Neuronal stem cell (in vitro differentiated cells): ENCODE measurements at regions not wholly inside any gene's neighbourhood (a gene's known extent, or its start where the extent isn't known, plus 50 kb on each side); places are given as distances from the start of the nearest gene placed in this dataset.

Source experiments
- DNase-seq: peaks from one replicate; pipeline ENCODE4 v3.0.0-alpha.2; 2013; ENCODE audit warnings: low spot score
- H2AFZ ChIP-seq: one replicate; pipeline ENCODE4 v1.6.1; 2013; ENCODE audit warnings: mild to moderate bottlenecking, low read length, inconsistent platforms
- H2AK5ac ChIP-seq: 2 replicates; pipeline ENCODE4 v1.6.1; 2013; ENCODE audit warnings: low read depth, mild to moderate bottlenecking, inconsistent platforms, low read length, moderate library complexity, mixed read lengths
- H2BK120ac ChIP-seq: 2 replicates; pipeline ENCODE4 v1.6.1; 2013; ENCODE audit warnings: low read depth, mild to moderate bottlenecking, inconsistent platforms, low read length, moderate library complexity, mixed read lengths
- H2BK12ac ChIP-seq: one replicate; pipeline ENCODE4 v1.6.1; 2013; ENCODE audit warnings: low read length, inconsistent platforms
- H2BK15ac ChIP-seq: 2 replicates; pipeline ENCODE4 v1.6.1; 2013; ENCODE audit warnings: mild to moderate bottlenecking, low read length, inconsistent platforms, mixed read lengths
- H2BK5ac ChIP-seq: one replicate; pipeline ENCODE4 v1.6.1; 2013; ENCODE audit warnings: inconsistent platforms, mild to moderate bottlenecking, low read length, moderate library complexity
- H3K14ac ChIP-seq: one replicate; pipeline ENCODE4 v1.6.1; 2013; ENCODE audit warnings: low read length, inconsistent platforms
- H3K18ac ChIP-seq: 2 replicates; pipeline ENCODE4 v1.6.1; 2013; ENCODE audit warnings: low read length, inconsistent platforms
- H3K23ac ChIP-seq: 2 replicates; pipeline ENCODE4 v1.6.1; 2013; ENCODE audit warnings: low read depth, mild to moderate bottlenecking, mixed read lengths, low read length, inconsistent platforms; ENCODE audit not compliant: poor library complexity
- H3K27ac ChIP-seq: replicated peaks from 3 replicates; pipeline ENCODE4 v1.5.1; 2013; ENCODE audit warnings: low read length, inconsistent platforms
- H3K27me3 ChIP-seq, 3 experiments: 2 replicates each; pipeline ENCODE4 v1.6.1; 2013; ENCODE audit warnings: low read length in 3 of 3, mild to moderate bottlenecking in 2 of 3, inconsistent platforms in 1 of 3, low read depth in 1 of 3, mixed read lengths in 1 of 3, moderate library complexity in 1 of 3; ENCODE audit not compliant: control insufficient read depth in 3 of 3, insufficient read depth in 3 of 3
- H3K36me3 ChIP-seq, 2 donors: replicated peaks in 1 of 2; 2 replicates each; pipeline ENCODE4 v1.6.1; 2013; ENCODE audit warnings: low read length in 2 of 2; ENCODE audit not compliant: control insufficient read depth in 2 of 2, insufficient read depth in 2 of 2
- H3K4ac ChIP-seq: 2 replicates; pipeline ENCODE4 v1.6.1; 2013; ENCODE audit warnings: inconsistent platforms, mild to moderate bottlenecking, low read length, moderate library complexity
- H3K4me1 ChIP-seq, 2 donors: 1 replicate in 1 of 2; 2 replicates in 1 of 2; pipeline ENCODE4 v1.6.1; 2013; ENCODE audit warnings: low read length in 2 of 2, low read depth in 1 of 2; ENCODE audit not compliant: control insufficient read depth in 2 of 2, insufficient read depth in 1 of 2
- H3K4me2 ChIP-seq: one replicate; pipeline ENCODE4 v1.6.1; 2013; ENCODE audit warnings: mild to moderate bottlenecking, low read length, inconsistent platforms; ENCODE audit not compliant: insufficient read depth, poor library complexity, severe bottlenecking
- H3K4me3 ChIP-seq, 2 donors: 2 replicates each; pipeline ENCODE4 v1.5.1; 2013; ENCODE audit warnings: low read length in 2 of 2, mild to moderate bottlenecking in 2 of 2, inconsistent platforms in 1 of 2, moderate library complexity in 1 of 2
- H3K79me1 ChIP-seq: one replicate; pipeline ENCODE4 v1.6.1; 2013; ENCODE audit warnings: low read depth, mild to moderate bottlenecking, inconsistent platforms, low read length, moderate library complexity
- H3K9ac ChIP-seq: one replicate; pipeline ENCODE4 v1.6.1; 2013; ENCODE audit warnings: mild to moderate bottlenecking, low read depth, low read length, inconsistent platforms; ENCODE audit not compliant: poor library complexity
- H3K9me3 ChIP-seq, 2 donors: replicated peaks in 1 of 2; 2 replicates each; pipeline versions ENCODE3 to v1.6.1; 2013; ENCODE audit warnings: low read length in 2 of 2, mild to moderate bottlenecking in 2 of 2, inconsistent platforms in 1 of 2, low read depth in 1 of 2, mixed read lengths in 1 of 2, moderate library complexity in 1 of 2; ENCODE audit not compliant: control insufficient read depth in 2 of 2, insufficient read depth in 1 of 2
- H4K8ac ChIP-seq: one replicate; pipeline ENCODE4 v1.6.1; 2013; ENCODE audit warnings: low read depth, mild to moderate bottlenecking, inconsistent platforms, low read length, moderate library complexity
- H4K91ac ChIP-seq: one replicate; pipeline ENCODE4 v1.6.1; 2013; ENCODE audit warnings: low read length, low read depth, mild to moderate bottlenecking, inconsistent platforms; ENCODE audit not compliant: poor library complexity
- WGBS, 2 donors: extraction: QIAGEN DNeasy Blood & Tissue Kit; methylation state at CpG; one replicate each; pipeline ENCODE4 v1.1.7; 2013; ENCODE audit warnings: missing lambda C conversion rate in 2 of 2, mixed read lengths in 1 of 2; ENCODE audit not compliant: insufficient read length in 2 of 2, insufficient replicate concordance in 1 of 2; ENCODE audit errors: extremely low coverage in 2 of 2; 5-methylcytosine and 5-hydroxymethylcytosine counted together

DNA sequence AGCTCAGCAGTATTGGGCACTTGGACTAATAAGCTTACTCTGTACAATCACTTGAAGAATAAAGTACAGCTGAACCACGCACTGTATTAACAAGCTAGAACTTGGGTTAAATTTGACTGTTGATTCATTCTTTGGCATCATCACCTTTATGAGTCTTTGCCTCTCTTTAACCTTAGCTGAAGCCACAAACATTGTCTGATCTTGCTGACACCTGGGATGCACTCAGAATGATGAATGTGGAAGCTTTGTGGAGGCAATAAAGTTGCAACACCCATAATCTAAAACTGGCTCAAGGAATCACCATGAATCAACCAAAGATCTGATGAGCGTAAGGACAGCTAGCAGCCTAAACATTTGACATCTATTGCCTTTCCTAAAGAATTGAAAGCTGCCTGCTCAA lies 590.6 kb upstream of the SOX9 start:
- no peak overlapping the region for H4K91ac ChIP-seq
- no peaks in the 10 kb centered on the region for H3K27me3 ChIP-seq
- no peak overlapping the region for H2BK15ac ChIP-seq
- H3K4me3 ChIP-seq = no peak overlapping the region
- H3K4me2 ChIP-seq = no peak overlapping the region
- no peak for DNase-seq
- no peak overlapping the region for H3K9ac ChIP-seq
- H3K18ac ChIP-seq = no peak overlapping the region
- WGBS, 2 donors = no CpG with 5 or more reads among the region's 2 CpGs
- no peak overlapping the region for H2AK5ac ChIP-seq
- H3K14ac ChIP-seq = no peak overlapping the region
- no peaks in the 10 kb centered on the region for H3K79me1 ChIP-seq
- no peaks in the 10 kb centered on the region for H3K4me1 ChIP-seq
- H3K9me3 ChIP-seq = no peaks in the 10 kb centered on the region
- H3K23ac ChIP-seq = no peak overlapping the region
- H3K4ac ChIP-seq = no peak overlapping the region
- H2BK12ac ChIP-seq = no peak overlapping the region
- no peaks in the 10 kb centered on the region for H3K36me3 ChIP-seq
- no peak overlapping the region for H4K8ac ChIP-seq
- no peak overlapping the region for H2BK120ac ChIP-seq
- no peak overlapping the region for H2AFZ ChIP-seq
- H2BK5ac ChIP-seq = no peak overlapping the region
- H3K27ac ChIP-seq = no peak overlapping the region

DNA sequence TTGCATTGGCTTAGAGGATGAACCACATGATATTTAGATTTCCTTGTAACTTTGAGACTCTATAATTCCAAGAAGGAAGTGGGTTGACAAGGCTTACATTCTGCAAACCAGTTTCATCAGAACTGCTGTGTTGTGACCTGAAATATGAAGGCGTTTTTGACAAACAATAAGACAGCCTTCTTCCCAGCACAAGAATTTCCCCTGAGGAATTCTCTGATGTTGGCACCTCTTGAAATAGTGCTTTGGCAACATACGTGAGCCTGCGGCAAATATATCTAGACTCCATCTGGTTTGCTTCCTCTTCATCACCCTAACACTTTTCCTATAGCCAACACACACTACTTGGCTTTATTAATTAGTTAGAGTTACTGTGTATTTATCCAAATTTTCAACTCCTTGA lies 585.5 kb upstream of the SOX9 start:
- no CpG with 5 or more reads among the region's 3 CpGs for WGBS, 2 donors

GRCh38 chr17:71546419-71546818 lies 574.4 kb upstream of the SOX9 start:
- Histone ChIP-seq H3K4ac (no peak overlapping the region), H2BK5ac (no peak overlapping the region), H2BK15ac (no peak overlapping the region), H3K18ac (no peak overlapping the region), H3K4me1 (peaks cover 0 to 2% of the 10 kb centered on the region in 2 donors), H2AFZ (no peak overlapping the region), H2AK5ac (no peak overlapping the region), H3K9me3 (no peaks in the 10 kb centered on the region), H2BK120ac (no peak overlapping the region), H3K27ac (no peak overlapping the region), H3K23ac (no peak overlapping the region), H4K8ac (no peak overlapping the region), H3K36me3 (no peaks in the 10 kb centered on the region), H3K79me1 (no peaks in the 10 kb centered on the region), H3K27me3 (no peaks in the 10 kb centered on the region), H2BK12ac (no peak overlapping the region), H3K9ac (no peak overlapping the region), H4K91ac (no peak overlapping the region), H3K14ac (no peak overlapping the region), H3K4me2 (no peak overlapping the region), H3K4me3 (no peak overlapping the region)
- DNase-seq = no peak
- no CpG with 5 or more reads among the region's 2 CpGs for WGBS, 2 donors

More for the DNA sequence above, 585.5 kb upstream of the SOX9 start:
- no peaks in the 10 kb centered on the region for H3K79me1 ChIP-seq
- no peaks in the 10 kb centered on the region for H3K9me3 ChIP-seq
- no peak overlapping the region for H3K18ac ChIP-seq
- no peak overlapping the region for H3K9ac ChIP-seq
- H4K91ac ChIP-seq = no peak overlapping the region
- no peak overlapping the region for H2BK12ac ChIP-seq
- H3K4me3 ChIP-seq = no peak overlapping the region
- no peak overlapping the region for H3K23ac ChIP-seq
- no peak for DNase-seq
- H4K8ac ChIP-seq = no peak overlapping the region
- no peak overlapping the region for H3K27ac ChIP-seq
- no peak overlapping the region for H2BK120ac ChIP-seq
- no peak overlapping the region for H2BK15ac ChIP-seq
- no peaks in the 10 kb centered on the region for H3K27me3 ChIP-seq
- H2BK5ac ChIP-seq = no peak overlapping the region
- H3K36me3 ChIP-seq = no peaks in the 10 kb centered on the region
- no peak overlapping the region for H2AFZ ChIP-seq
- H3K14ac ChIP-seq = no peak overlapping the region
- H3K4me1 ChIP-seq = no peaks in the 10 kb centered on the region
- H3K4ac ChIP-seq = no peak overlapping the region
- no peak overlapping the region for H3K4me2 ChIP-seq
- H2AK5ac ChIP-seq = no peak overlapping the region

- H3K79me1 ChIP-seq = no peaks in the 10 kb centered on the region
- H3K23ac ChIP-seq = no peak overlapping the region
- H3K18ac ChIP-seq = no peak overlapping the region
- no peak overlapping the region for H3K4me2 ChIP-seq
- no peaks in the 10 kb centered on the region for H3K4me1 ChIP-seq
- no peak overlapping the region for H2AK5ac ChIP-seq
- H3K4ac ChIP-seq = no peak overlapping the region
- H4K91ac ChIP-seq = no peak overlapping the region
- no peak overlapping the region for H3K14ac ChIP-seq
- no peak overlapping the region for H2BK12ac ChIP-seq
- no peaks in the 10 kb centered on the region for H3K36me3 ChIP-seq
- no peak overlapping the region for H2BK120ac ChIP-seq
- H3K27ac ChIP-seq = no peak overlapping the region
- no peak overlapping the region for H2BK15ac ChIP-seq
- H4K8ac ChIP-seq = no peak overlapping the region
- H3K9ac ChIP-seq = no peak overlapping the region
- H3K9me3 ChIP-seq = no peaks in the 10 kb centered on the region
- no peak overlapping the region for H3K4me3 ChIP-seq
- no peak for DNase-seq
- H3K27me3 ChIP-seq = no peaks in the 10 kb centered on the region
- H2AFZ ChIP-seq = no peak overlapping the region
- H2BK5ac ChIP-seq = no peak overlapping the region
Measured at GRCh38 chr17:71547904-71548303, 572.9 kb upstream of the SOX9 start.
